ENCODE measurements at regions not wholly inside any gene's neighbourhood (a gene's known extent, or its start where the extent isn't known, plus 50 kb on each side); places are given as distances from the start of the nearest gene placed in this dataset.
"Not testable (repeated sequence)": the region's sequence is repeated elsewhere in the genome, so short reads cannot be mapped to it uniquely, and the experiment has no call there.

GRCh38 chr1:121586369-121587229, 401.8 kb downstream of the SRGAP2C start:
- no peak overlapping the region for H3K27ac ChIP-seq
- H3K4me1 ChIP-seq = no peaks in the 10 kb centered on the region
- 70 to 72% methylated on average over 9 to 15 of the region's 15 CpGs for WGBS, 2 donors
- intact Hi-C loops (cut with DNase I; ENCODE audit: low total_unique reads) = no loop called here
- no peak overlapping the region for H3K4me3 ChIP-seq
- H3K9me3 ChIP-seq = no peaks in the 10 kb centered on the region
- H3K36me3 ChIP-seq (ENCODE audit: low read depth, missing control alignments) = no peaks in the 10 kb centered on the region
- TF ChIP-seq CTCF (IDR thresholded peaks at IDR 0.05) = no peak
- TF ChIP-seq POLR2A (IDR thresholded peaks at IDR 0.05) = no peak
- no peak for DNase-seq
- H3K27me3 ChIP-seq = no peaks in the 10 kb centered on the region

- H3K9me3 ChIP-seq = no peaks in the 10 kb centered on the region
- H3K27me3 ChIP-seq = no peaks in the 10 kb centered on the region
- H3K36me3 ChIP-seq (ENCODE audit: low read depth, missing control alignments) = no peaks in the 10 kb centered on the region
- 67 to 91% methylated on average over 1 to 5 of the region's 5 CpGs for WGBS, 2 donors
- H3K4me1 ChIP-seq = no peaks in the 10 kb centered on the region
- intact Hi-C loops (cut with DNase I; ENCODE audit: low total_unique reads) = no loop called here
- no peak for DNase-seq
- TF ChIP-seq POLR2A (IDR thresholded peaks at IDR 0.05) (no peak), CTCF (IDR thresholded peaks at IDR 0.05) (no peak)
- no peak overlapping the region for H3K27ac ChIP-seq
- no peak overlapping the region for H3K4me3 ChIP-seq
These were observed 402.4 kb downstream of the SRGAP2C start for GRCh38 chr1:121587230-121587569.

GRCh38 chr1:121587777-121588176, 403.0 kb downstream of the SRGAP2C start:
- DNase-seq = no peak
- TF ChIP-seq CTCF (IDR thresholded peaks at IDR 0.05) = no peak
- TF ChIP-seq POLR2A (IDR thresholded peaks at IDR 0.05) = no peak
- Histone ChIP-seq H3K27me3 (no peaks in the 10 kb centered on the region), H3K4me1 (no peaks in the 10 kb centered on the region), H3K9me3 (no peaks in the 10 kb centered on the region), H3K4me3 (no peak overlapping the region), H3K27ac (no peak overlapping the region), H3K36me3 (ENCODE audit: low read depth, missing control alignments) (no peaks in the 10 kb centered on the region)
- intact Hi-C loops (cut with DNase I; ENCODE audit: low total_unique reads) = no loop called here

- intact Hi-C loops (cut with DNase I; ENCODE audit: low total_unique reads) = no loop called here
- Histone ChIP-seq H3K27ac (no peak overlapping the region), H3K27me3 (no peaks in the 10 kb centered on the region), H3K9me3 (no peaks in the 10 kb centered on the region), H3K36me3 (ENCODE audit: low read depth, missing control alignments) (no peaks in the 10 kb centered on the region), H3K4me3 (no peak overlapping the region), H3K4me1 (no peaks in the 10 kb centered on the region)
- WGBS, 2 donors = 47 to 50% methylated on average over 3 of the region's 3 CpGs
- DNase-seq = no peak
- no peak for TF ChIP-seq POLR2A (IDR thresholded peaks at IDR 0.05)
- no peak for TF ChIP-seq CTCF (IDR thresholded peaks at IDR 0.05)
These were observed 409.3 kb downstream of the SRGAP2C start for GRCh38 chr1:121594096-121594495.

- no peak overlapping the region for H3K4me3 ChIP-seq
- no peaks in the 10 kb centered on the region for H3K36me3 ChIP-seq (ENCODE audit: low read depth, missing control alignments)
- H3K9me3 ChIP-seq = no peaks in the 10 kb centered on the region
- no peaks in the 10 kb centered on the region for H3K4me1 ChIP-seq
- intact Hi-C loops (cut with DNase I; ENCODE audit: low total_unique reads) = no loop called here
- no peak overlapping the region for H3K27ac ChIP-seq
- DNase-seq = no peak
- TF ChIP-seq CTCF (IDR thresholded peaks at IDR 0.05) (no peak), POLR2A (IDR thresholded peaks at IDR 0.05) (no peak)
- H3K27me3 ChIP-seq = no peaks in the 10 kb centered on the region
These were observed 410.3 kb downstream of the SRGAP2C start for GRCh38 chr1:121595089-121595488.

- intact Hi-C loops (cut with DNase I; ENCODE audit: low total_unique reads); H3K4me3 ChIP-seq; H3K36me3 ChIP-seq (ENCODE audit: low read depth, missing control alignments); H3K27ac ChIP-seq; H3K4me1 ChIP-seq; H3K27me3 ChIP-seq; DNase-seq; H3K9me3 ChIP-seq: not testable (repeated sequence)
- WGBS, 2 donors = no CpG with 5 or more reads among the region's 3 CpGs
These were observed 420.2 kb downstream of the SRGAP2C start for GRCh38 chr1:121604843-121605444.

GRCh38 chr1:121607499-121607898, 422.7 kb downstream of the SRGAP2C start:
- no CpG with 5 or more reads among the region's 2 CpGs for WGBS, 2 donors
- H3K36me3 ChIP-seq (ENCODE audit: low read depth, missing control alignments); H3K9me3 ChIP-seq; H3K4me1 ChIP-seq; intact Hi-C loops (cut with DNase I; ENCODE audit: low total_unique reads); H3K27ac ChIP-seq; H3K4me3 ChIP-seq; H3K27me3 ChIP-seq; DNase-seq: not testable (repeated sequence)

Data from testis (tissue), 2 donors.